Body of pancreas (tissue), 4 donors: ENCODE measurements at regions not wholly inside any gene's neighbourhood (a gene's known extent, or its start where the extent isn't known, plus 50 kb on each side); places are given as distances from the start of the nearest gene placed in this dataset.

Source experiments
- POLR2A ChIP-seq, 3 donors: fragments of 450-650 bp; IDR thresholded peaks; one replicate each; pipeline ENCODE4 v1.6.1; 2016; ENCODE audit warnings: antibody characterized with exemption in 3 of 3, mild to moderate bottlenecking in 2 of 3
- TF ChIP-seq, protein P1 (sequence below), 7 experiments: fragments of 450-650 bp in 4 of 7; fragments of 200-600 bp in 3 of 7; sonication (generic) in 3 of 7; IDR thresholded peaks; one replicate each; pipeline ENCODE4 v1.5.1; 2016 to 2019; ENCODE audit warnings: antibody characterized with exemption in 7 of 7

DNA sequence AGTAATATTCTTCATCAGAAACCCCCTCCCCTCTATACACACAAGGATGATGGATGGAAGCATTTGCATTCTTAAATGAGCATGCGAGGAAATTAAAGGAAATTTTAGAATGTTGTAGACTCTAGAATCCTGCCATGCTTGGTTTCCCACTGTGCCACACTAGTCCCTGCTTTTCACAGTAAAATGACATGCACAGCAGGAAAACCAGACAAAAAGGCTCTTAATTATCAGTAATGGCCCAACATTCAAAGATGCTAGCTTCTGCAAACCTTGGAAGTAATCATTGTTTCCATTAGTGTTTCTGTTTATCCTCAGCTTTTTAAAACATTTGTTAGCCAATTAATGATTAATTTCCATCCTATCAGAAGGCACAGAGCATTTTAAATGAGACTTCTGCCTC is 255.8 kb downstream of the SLCO4C1 start:
- TF ChIP-seq, protein P1, sequence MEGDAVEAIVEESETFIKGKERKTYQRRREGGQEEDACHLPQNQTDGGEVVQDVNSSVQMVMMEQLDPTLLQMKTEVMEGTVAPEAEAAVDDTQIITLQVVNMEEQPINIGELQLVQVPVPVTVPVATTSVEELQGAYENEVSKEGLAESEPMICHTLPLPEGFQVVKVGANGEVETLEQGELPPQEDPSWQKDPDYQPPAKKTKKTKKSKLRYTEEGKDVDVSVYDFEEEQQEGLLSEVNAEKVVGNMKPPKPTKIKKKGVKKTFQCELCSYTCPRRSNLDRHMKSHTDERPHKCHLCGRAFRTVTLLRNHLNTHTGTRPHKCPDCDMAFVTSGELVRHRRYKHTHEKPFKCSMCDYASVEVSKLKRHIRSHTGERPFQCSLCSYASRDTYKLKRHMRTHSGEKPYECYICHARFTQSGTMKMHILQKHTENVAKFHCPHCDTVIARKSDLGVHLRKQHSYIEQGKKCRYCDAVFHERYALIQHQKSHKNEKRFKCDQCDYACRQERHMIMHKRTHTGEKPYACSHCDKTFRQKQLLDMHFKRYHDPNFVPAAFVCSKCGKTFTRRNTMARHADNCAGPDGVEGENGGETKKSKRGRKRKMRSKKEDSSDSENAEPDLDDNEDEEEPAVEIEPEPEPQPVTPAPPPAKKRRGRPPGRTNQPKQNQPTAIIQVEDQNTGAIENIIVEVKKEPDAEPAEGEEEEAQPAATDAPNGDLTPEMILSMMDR (IDR thresholded peaks at IDR 0.05) = no peak
- no peak for TF ChIP-seq POLR2A (IDR thresholded peaks at IDR 0.05)
